HG03571 (cell line): ENCODE measurements at regions not wholly inside any gene's neighbourhood (a gene's known extent, or its start where the extent isn't known, plus 50 kb on each side); places are given as distances from the start of the nearest gene placed in this dataset.
"Not testable (repeated sequence)": the region's sequence is repeated elsewhere in the genome, so short reads cannot be mapped to it uniquely, and the experiment has no call there.

Experiments used
- ATAC-seq: cut with Tn5 transposase; IDR thresholded peaks from one replicate; pipeline ENCODE4 v1.9.1; 2021; ENCODE audit not compliant: unreplicated experiment

- no peak for ATAC-seq
Observed at GRCh38 chr5:92145852-92146251, 762.7 kb upstream of the ARRDC3 start.

- no peak for ATAC-seq
Observed at GRCh38 chr5:92144824-92145223, 761.7 kb upstream of the ARRDC3 start.

DNA sequence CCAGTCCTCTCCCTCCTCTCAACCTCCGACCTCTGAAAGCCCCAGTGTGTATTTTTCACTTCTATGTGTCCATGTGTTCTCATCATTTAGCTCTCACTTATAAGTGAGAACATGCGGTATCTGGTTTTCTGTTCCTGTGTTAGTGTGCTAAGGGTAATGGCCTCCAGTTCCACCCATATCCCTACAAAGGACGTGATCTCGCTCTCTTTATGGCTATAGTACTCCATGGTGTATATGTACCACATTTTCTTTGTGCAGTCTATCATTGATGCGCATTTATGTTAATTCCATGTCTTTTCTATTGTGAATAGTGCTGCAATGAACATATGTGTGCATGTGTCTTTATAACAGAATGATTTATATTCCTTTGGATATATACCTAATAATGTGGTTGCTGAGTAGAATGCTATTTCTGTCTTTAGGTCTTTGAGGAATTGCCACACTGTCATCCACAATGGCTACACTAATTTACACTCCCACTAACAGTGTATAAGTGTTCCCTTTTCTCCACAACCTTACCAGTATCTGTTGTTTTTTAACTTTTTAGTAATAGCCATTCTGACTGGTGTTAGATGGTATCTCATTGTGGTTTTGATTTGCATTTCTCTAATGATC, 749.3 kb upstream of the ARRDC3 start:
- not testable (repeated sequence) for ATAC-seq

DNA sequence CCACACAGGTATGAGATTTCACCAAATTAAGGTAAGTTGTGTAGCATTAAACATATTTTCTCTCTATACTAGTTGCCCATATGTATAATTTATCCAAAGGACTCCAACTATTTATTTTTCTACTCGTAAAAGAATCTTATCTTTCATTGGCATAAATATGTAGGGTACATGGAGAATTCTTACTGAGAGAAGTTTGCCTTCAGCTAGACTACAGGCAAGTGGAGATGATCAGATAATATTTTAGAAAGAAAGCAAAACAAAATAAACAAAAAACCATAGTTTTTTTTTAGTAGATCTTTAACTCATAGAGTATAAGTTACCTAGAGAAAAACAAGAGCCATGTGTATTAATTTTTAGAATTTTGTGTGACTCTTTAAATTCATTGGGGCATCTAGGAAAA, 743.1 kb upstream of the ARRDC3 start:
- ATAC-seq, result no peak

DNA sequence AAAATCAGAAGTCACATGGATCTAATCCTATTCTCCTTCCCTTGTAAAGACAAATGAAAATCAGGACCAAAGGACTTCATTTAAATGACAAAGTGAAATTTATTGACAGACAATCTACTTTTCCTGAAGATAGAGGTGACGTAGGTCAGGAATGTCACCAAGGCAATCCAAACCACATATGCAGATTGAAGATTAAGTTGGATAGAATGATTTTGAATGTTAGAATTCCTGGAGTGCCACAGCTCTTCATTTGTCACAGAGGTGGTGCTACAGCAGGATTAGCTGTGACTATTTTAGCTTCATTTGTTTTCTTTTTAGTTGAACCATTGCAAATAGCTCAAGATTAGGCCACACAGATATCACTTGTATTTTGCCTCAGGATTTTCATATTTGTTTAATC, 736.0 kb upstream of the ARRDC3 start:
- no peak for ATAC-seq

GRCh38 chr5:92106808-92107207, 723.7 kb upstream of the ARRDC3 start:
- no peak for ATAC-seq

- no peak for ATAC-seq
Observed at GRCh38 chr5:92104126-92104525, 721.0 kb upstream of the ARRDC3 start.

DNA sequence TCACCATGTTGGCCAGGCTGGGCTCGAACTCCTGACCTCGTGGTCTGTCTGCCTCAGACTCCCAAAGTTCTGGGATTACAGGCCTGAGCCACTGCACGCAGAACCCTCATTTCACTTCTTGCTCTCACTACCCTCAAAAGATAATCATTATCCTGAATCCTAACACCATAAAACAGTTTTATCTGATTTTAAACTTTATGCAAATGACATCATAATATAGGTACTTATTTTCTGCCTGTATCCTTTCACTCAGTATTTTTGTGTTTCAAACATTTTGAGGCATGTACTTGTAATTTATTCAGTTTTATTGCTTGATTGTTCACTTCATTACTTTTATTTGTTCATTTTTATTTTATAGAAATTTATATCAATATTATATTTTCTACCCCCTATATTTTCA, 719.2 kb upstream of the ARRDC3 start:
- ATAC-seq, result no peak

GRCh38 chr5:92092239-92092638, 709.1 kb upstream of the ARRDC3 start:
- no peak for ATAC-seq

GRCh38 chr5:92086059-92086811, 703.1 kb upstream of the ARRDC3 start:
- ATAC-seq, result no peak

DNA sequence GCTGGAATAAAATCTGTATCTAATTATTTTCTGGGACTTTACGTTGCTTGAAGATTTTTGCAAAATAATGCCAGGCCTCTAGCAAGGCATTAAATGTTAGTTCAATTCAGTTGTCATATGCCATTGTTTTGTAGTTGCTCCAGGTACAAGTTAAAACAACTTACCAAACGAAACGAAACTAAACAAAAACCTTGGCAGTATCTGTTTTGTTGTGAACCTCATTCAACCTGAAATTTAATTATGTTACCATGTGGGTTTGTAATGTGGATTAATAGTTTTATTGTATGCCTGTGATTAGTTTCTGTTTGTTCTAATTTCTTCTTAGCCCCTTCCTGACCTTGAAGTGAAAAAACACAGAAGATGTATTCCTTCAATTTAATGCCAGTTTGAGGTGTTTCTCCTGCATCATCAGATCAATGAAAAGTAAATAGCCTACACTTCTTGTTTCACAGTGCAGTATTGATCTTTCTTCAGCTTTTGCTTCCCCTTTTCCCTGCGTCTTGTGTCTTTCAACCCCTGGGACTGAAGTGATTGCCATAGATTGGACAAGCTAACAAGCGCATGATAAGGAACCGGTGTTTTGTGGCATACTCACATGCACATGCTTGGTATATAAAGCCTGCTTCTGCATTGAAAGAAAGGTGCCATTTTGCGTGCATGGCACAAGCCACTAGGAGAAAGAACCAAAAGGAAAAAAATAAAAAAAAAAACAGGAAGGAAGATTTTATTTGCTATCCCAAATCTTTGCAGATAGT, 699.0 kb upstream of the ARRDC3 start:
- ATAC-seq, result no peak

GRCh38 chr5:92070786-92071185, 687.7 kb upstream of the ARRDC3 start:
- no peak for ATAC-seq

DNA sequence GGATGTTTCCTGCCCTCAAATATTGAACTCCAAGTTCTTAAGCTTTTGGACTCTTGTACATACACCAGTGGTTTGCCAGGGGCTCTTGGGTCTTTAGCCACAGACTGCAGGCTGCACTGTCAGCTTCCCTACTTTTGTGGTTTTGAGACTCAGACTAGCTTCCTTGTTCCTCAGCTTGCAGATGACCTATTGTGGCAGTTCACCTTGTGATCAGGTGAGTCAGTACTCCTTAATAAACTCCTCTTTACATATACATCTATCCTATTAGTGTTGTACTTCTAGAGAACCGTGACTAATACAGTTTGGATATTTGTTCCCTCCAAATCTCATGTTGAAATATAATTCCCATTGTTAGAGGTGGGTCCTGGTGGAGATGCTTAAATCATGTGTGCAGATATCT, 681.9 kb upstream of the ARRDC3 start:
- ATAC-seq, result no peak

DNA sequence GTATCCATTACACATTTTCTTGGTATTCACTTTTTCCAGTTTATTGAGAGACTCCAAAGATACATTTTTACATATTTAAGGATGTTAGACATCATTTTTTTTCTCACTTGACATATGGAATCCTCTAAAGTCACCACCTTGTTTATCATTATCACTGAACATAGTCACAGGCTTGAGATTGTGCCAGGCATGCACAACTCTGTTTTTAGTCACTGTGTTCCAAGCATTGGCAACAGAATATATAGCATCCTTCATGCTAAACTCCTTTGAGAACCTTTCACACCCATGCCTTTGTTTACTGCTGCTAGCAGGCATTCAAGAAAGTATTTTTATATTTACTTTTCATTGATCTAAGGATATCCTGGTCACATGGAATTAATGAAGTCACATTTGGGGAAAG, 668.6 kb upstream of the ARRDC3 start:
- no peak for ATAC-seq

DNA sequence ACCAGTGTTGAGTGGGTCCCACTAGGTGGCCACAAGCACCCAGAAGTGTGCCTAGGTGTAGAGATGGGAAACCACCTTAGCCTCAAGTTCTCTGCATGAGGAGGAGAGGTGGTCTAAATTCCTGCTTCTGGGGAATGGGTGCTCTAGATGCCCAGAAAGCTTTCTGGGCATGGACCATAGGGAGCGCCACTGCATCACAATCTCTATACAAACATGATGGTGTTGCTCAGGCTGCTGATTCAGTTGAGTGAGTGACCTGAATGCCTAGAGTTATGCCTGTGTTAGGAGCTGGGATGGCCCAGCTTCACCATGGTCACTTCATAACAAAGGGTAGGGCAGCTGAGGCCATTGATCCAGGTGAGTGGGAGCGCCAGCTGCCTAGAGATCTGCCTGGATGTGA, 667.9 kb upstream of the ARRDC3 start:
- no peak for ATAC-seq

- ATAC-seq, result no peak
Observed at GRCh38 chr5:92041911-92042660, 659.0 kb upstream of the ARRDC3 start.

DNA sequence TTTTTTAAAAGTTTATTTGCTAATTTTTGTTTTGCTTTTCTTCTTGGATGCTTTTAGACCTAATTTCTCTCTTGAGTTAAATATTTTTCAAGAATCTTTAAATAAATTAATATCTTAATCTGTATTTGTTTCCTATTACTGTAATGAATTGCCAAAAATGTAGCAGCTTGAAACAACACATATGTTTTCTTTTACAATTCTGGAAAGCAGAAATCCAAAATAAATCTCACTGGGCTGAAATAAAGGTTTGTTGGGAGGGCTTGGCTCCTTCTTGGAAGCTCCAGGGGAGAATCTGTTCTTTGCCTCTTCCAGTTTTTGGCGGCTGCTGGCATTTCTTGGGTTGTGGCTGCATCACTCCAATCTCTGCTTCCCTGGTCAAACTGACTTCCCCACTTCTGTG, 658.1 kb upstream of the ARRDC3 start:
- no peak for ATAC-seq

- not testable (repeated sequence) for ATAC-seq
Observed at GRCh38 chr5:92029792-92030191, 646.7 kb upstream of the ARRDC3 start.

- ATAC-seq, result no peak
Observed at GRCh38 chr5:92023555-92023954, 640.4 kb upstream of the ARRDC3 start.

- no peak for ATAC-seq
Observed at GRCh38 chr5:92023141-92023471, 640.0 kb upstream of the ARRDC3 start.

DNA sequence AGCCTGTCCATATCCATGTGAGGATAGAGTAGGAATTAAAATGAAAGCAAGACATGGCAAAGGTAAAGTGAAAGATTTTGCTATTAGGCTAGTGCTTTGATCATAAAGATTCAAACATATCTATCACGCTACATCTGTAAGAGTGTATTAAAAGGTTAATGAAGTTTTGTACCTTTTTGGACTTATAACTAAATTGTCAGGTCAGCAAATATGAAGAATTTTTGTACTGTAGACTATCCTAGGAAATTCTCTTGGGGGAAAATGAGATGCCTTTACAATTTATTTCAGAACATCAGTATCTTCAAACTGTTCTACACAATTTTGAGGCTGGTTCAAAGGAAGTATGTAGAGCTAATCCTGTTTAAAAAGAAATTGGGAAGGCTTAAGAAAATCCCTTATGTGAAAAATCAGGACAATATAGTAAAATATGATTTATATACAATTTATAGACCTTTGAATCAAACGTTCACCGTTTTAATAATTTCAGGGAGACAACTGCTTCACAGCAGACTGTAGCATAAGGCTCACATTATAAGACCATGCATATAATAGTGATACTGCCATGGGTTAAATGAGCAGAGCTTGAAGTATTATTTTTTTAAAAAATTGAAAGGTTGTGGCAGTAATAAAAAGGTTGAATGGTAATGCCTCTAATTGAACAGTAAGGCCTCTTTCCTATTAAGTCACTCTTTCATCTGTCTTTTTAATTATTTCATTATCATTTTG, 639.5 kb upstream of the ARRDC3 start:
- no peak for ATAC-seq
